Ovary (tissue), 7 donors: ENCODE measurements at regions not wholly inside any gene's neighbourhood (a gene's known extent, or its start where the extent isn't known, plus 50 kb on each side); places are given as distances from the start of the nearest gene placed in this dataset.

Source experiments
- DNase-seq, 5 donors: peaks; one replicate each; pipeline ENCODE4 v3.0.0-alpha.2; 2019 to 2020
- H3K27ac ChIP-seq, 2 donors: fragments of 200-600 bp; one replicate each; pipeline versions ENCODE4 v1.5.1 to v1.8.0; 2019 to 2022
- H3K27me3 ChIP-seq: fragments of 200-600 bp; one replicate; pipeline ENCODE4 v1.8.0; 2022
- H3K36me3 ChIP-seq: fragments of 200-600 bp; sonication (generic); one replicate; pipeline ENCODE4 v1.5.1; 2019
- H3K4me1 ChIP-seq: one replicate; pipeline ENCODE4 v1.8.1; 2013; ENCODE audit warnings: mild to moderate bottlenecking, moderate library complexity; ENCODE audit not compliant: insufficient read depth
- H3K4me3 ChIP-seq: fragments of 200-600 bp; sonication (generic); one replicate; pipeline ENCODE4 v1.5.1; 2017
- H3K9me3 ChIP-seq, 2 donors: fragments of 200-600 bp in 1 of 2; sonication (generic) in 1 of 2; one replicate each; pipeline versions ENCODE4 v1.5.1 to v1.8.1; 2013 to 2019; ENCODE audit warnings: mild to moderate bottlenecking in 1 of 2, moderate library complexity in 1 of 2
- CTCF ChIP-seq, 3 donors: fragments of 450-650 bp in 2 of 3; fragments of 200-600 bp in 1 of 3; IDR thresholded peaks; one replicate each; pipeline versions ENCODE4 v1.5.1 to v1.8.0; 2016 to 2022; ENCODE audit warnings: antibody characterized with exemption in 3 of 3, mild to moderate bottlenecking in 1 of 3
- EP300 ChIP-seq: sonication (generic); formaldehyde crosslinking; IDR thresholded peaks from one replicate; pipeline ENCODE4 v1.6.1; 2017; ENCODE audit warnings: antibody characterized with exemption
- POLR2A ChIP-seq: fragments of 450-650 bp; IDR thresholded peaks from one replicate; pipeline ENCODE4 v1.6.1; 2017; ENCODE audit warnings: antibody characterized with exemption, mild to moderate bottlenecking, moderate library complexity
- WGBS, 3 donors: extraction: QIAGEN DNeasy Blood & Tissue Kit in 1 of 3; methylation state at CpG; one replicate each; pipeline versions ENCODE4 v1.1.5 to v1.1.7; 2013 to 2017; 5-methylcytosine and 5-hydroxymethylcytosine counted together
- intact Hi-C, 4 donors: fragments of 100-400 bp; cut with DNase I; formaldehyde crosslinking; loops; one replicate each; pipeline versions ENCODE4 v1.11.0 to v1.15.1; 2022 to 2023
- donor health status: DM: no; HTN: no; CAD: no; lungs with moderate emphysema.
- donor health status: DM: no; HTN: no; CAD: no.
- donor health status: Bipolar disorder and iron deficiency.
- donor health status: DM: no; HTN: no; CAD: no.
- donor health status: DM: yes; HTN: yes; CAD: no.

DNA sequence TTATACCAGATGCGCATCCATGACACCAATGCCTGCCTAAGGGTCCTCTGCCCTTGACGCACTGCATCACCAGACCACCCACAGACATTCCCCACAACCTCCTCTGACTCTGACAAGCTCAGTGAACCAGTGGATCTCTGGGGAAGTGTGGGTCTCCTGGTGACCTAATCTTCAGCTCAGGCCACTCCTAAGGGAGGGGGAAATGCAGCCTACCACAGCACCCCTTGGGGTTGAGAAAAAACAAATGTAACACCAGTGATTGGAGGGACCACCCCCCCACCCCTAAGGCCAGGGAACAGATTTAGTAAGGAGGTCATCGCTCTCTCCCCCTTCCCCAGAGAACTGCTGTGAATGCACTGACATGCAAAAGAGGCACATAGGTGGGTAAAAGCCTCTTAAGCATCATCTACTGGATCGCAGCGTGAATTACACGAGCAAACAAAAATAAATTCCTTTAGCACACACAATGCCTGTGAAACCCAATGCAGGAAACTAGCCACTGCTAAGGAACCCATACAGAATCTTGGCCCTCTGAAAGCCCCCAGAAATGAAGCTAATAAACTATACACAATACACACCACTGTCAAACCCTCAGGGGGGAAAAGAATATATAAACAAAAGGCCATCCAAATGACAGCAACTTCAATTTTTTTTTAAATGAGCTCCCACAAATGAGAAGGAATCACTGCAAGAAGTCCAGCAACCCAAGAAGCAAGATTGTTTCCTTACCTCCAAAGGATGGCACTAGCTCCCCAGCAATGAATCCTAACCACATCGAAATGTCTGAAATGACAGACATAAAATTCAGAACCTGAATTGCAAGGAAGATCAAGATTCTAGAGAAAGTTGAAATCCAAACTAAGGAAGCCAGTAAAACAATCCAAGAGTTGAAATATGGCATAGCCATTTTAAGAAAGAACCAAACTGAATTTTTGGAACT lies 513.7 kb upstream of the PTGER4 start:
- Histone ChIP-seq H3K4me3 (no peak overlapping the region), H3K27ac (no peak overlapping the region), H3K9me3 (no peaks in the 10 kb centered on the region), H3K27me3 (no peaks in the 10 kb centered on the region), H3K4me1 (no peaks in the 10 kb centered on the region), H3K36me3 (no peaks in the 10 kb centered on the region)
- no peak for DNase-seq
- TF ChIP-seq POLR2A (no peak), CTCF (IDR thresholded peaks at IDR 0.05) (no peak), EP300 (no peak)
- WGBS, 3 donors: 62 to 86% (median 69%) methylated on average over 7 of the region's 7 CpGs
- intact Hi-C loops: no loop called here

DNA sequence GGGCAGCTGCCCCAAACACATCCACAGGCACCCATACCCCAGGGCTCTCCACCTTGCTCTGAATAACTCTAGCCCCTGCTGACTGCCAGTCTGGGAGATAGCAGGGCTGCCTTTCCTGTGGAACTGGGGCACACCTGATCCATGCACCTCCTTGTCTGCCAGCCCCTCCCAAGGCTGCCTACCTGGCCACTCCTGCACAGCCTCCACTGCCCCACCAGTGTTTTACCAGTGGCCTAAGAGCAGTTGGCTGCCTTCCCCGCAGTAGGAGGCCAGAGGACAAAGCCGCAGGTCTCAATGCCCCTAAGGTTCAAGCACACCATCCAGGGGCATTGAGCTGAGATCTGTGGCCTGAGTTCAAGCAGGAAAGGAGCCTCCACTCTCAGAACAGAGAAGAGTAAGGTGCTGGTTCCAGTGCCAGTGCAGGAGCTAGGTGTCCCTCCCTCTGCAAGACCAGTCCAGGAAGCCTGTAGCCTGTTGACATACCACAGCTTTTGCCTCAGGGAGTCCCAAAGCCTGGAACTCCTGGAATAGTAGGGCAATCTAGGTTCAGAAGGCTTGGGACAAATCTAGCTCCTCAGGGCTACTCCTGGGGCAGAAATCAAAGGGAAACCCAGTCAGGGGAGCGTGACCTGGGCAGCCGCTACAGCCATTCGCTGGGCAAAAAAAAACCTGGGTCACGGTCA lies 514.5 kb upstream of the PTGER4 start:
- Histone ChIP-seq H3K4me1 (no peaks in the 10 kb centered on the region), H3K27ac (no peak overlapping the region), H3K27me3 (no peaks in the 10 kb centered on the region), H3K9me3 (no peaks in the 10 kb centered on the region), H3K36me3 (no peaks in the 10 kb centered on the region), H3K4me3 (no peak overlapping the region)
- DNase-seq: no peak
- intact Hi-C loops: no loop called here
- no peak for TF ChIP-seq CTCF (IDR thresholded peaks at IDR 0.05)
- no peak for TF ChIP-seq EP300
- TF ChIP-seq POLR2A: no peak
- WGBS, 3 donors: 85 to 96% (median 89%) methylated on average over 6 of the region's 6 CpGs

GRCh38 chr5:40160435-40160834 lies 519.3 kb upstream of the PTGER4 start:
- Histone ChIP-seq H3K9me3 (no peaks in the 10 kb centered on the region), H3K27me3 (no peaks in the 10 kb centered on the region), H3K4me3 (no peak overlapping the region), H3K36me3 (no peaks in the 10 kb centered on the region), H3K27ac (no peak overlapping the region), H3K4me1 (no peaks in the 10 kb centered on the region)
- intact Hi-C loops: no loop called here
- 87 to 89% (median 88%) methylated on average over 7 of the region's 7 CpGs for WGBS, 3 donors
- DNase-seq: no peak
- TF ChIP-seq EP300 (no peak), POLR2A (no peak)

- TF ChIP-seq CTCF (IDR thresholded peaks at IDR 0.05) (no peak), POLR2A (no peak), EP300 (no peak)
- Histone ChIP-seq H3K27me3 (no peaks in the 10 kb centered on the region), H3K9me3 (no peaks in the 10 kb centered on the region), H3K36me3 (no peaks in the 10 kb centered on the region), H3K4me1 (no peaks in the 10 kb centered on the region), H3K4me3 (no peak overlapping the region), H3K27ac (no peak overlapping the region)
- 70 to 82% (median 71%) methylated on average over 1 of the region's 1 CpG for WGBS, 3 donors
- no peak for DNase-seq
- intact Hi-C loops: no loop called here
Observed at GRCh38 chr5:40154194-40154593, 525.5 kb upstream of the PTGER4 start.

GRCh38 chr5:40150896-40151295 lies 528.8 kb upstream of the PTGER4 start:
- 41 to 67% (median 61%) methylated on average over 1 of the region's 1 CpG for WGBS, 3 donors
- no peaks in the 10 kb centered on the region for H3K9me3 ChIP-seq
- H3K27ac ChIP-seq: no peak overlapping the region

More at GRCh38 chr5:40150896-40151295, 528.8 kb upstream of the PTGER4 start:
- TF ChIP-seq POLR2A: no peak
- no peak for TF ChIP-seq CTCF (IDR thresholded peaks at IDR 0.05)
- TF ChIP-seq EP300: no peak
- Histone ChIP-seq H3K4me3 (no peak overlapping the region), H3K27me3 (no peaks in the 10 kb centered on the region), H3K4me1 (no peaks in the 10 kb centered on the region), H3K36me3 (no peaks in the 10 kb centered on the region)
- intact Hi-C loops: no loop called here
- no peak for DNase-seq
